ENCODE measurements at regions not wholly inside any gene's neighbourhood (a gene's known extent, or its start where the extent isn't known, plus 50 kb on each side); places are given as distances from the start of the nearest gene placed in this dataset.
"Not testable (repeated sequence)": the region's sequence is repeated elsewhere in the genome, so short reads cannot be mapped to it uniquely, and the experiment has no call there.

DNA sequence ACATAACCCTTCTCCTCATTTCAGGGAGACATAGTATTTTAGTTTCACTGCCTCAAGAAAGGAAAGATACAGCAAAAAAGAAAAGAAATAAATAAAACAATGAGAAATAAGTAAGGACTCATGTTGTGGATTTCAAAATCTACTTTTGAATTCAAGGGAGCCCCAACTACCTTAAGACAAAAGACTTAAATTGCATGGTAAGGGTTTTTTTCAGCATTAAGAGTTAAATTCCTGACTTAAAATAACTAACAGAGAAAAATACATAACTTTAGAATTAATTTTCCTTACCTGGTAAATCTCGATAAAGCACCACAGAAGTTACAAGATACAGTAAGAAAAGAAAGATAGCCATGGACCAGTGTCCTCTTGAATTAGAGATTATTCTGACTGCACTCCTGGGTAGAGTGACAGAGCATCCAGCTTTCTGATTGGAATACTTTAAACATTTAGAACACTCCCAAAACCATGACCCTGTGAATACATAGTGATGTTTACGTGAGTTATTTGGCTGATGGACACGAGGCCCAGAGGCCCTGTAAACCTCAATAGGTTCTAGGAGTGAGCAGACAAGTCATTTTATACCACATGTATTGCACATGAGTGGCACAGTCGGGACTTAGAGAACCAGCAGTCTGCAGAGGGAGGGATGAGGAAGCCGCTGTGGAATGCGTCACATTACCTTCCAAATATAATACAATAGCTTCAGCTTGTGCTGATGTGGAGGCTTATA lies 292.5 kb upstream of the SEMA3C start:
- FAIRE-seq: no peak

DNA sequence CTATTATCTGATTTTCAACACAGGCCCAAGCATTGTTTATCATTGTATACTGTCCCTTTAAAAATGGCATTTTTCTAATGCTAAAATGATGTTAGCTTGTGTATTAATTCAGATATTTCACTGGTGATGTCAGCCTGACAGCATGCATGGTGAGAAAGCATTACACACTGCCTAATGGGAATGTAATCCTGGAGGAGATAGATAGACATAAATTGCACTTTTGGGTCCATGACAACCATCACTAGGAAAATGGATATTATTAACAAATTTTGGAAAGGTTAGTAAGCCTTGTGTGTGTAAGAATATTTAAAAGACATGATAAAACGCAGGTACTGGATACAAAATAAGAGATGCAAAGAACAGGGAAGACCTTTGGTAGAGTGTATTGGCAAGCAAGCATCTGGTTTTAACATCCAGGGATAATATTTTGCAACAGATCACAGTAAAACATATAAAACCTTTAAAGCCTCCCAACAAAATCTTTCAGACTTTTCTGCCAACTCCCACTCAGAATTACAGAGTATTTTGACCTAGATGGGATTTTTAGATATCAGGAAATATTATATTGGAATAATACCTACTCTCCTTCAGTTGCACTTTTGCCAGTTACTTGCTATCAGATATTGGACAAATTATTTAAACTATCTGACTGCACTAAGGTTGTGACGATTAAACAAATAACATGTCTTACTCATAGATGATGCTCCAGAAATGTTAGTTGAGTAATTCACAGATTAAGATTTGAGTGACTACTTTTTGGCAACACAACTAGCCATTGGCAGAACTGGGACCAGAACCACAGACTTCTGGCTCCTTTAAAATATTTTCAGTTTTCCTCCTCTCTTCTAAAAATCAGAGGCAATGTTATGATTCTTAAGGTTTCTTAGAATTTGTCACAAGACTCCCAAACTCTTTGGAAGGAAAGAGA lies 291.6 kb upstream of the SEMA3C start:
- no peak for FAIRE-seq

DNA sequence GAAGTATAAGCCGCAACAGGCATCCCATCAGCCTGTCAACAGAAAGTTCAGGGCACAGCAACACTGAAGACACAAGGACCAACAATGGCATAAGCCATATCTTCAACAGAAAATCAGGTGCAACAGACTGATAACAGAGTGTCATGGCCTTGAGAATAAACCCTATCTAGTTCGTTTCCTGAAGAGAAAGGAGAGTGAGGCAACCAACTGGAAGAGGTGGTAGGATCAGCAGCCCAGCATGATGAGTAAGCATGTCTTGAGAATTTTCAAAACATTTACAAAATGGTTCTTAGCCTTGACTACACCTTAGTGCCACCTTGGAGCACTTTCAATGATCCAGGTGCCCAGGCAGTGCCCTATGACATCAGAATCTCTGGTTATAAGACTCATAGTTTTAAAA lies 290.2 kb upstream of the SEMA3C start:
- FAIRE-seq: no peak

DNA sequence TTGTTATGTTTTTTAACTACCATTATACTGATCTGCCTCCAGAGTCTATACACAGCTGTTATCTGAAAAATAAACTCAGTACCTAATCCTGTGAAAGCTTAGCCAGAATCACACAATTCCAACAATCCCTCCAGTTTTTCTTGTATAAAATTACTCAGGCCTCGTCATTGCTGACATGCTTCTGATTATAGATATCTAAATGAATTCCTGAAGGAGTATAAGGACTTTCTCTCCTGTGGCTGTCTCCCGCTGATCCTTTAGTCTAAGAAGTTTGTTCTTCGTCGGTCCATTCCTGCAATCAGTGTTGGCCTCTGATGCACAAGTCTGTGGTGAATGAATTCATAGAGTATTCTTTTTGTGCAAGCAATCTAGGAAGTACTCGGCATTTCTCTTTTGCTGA lies 288.9 kb upstream of the SEMA3C start:
- no peak for FAIRE-seq

DNA sequence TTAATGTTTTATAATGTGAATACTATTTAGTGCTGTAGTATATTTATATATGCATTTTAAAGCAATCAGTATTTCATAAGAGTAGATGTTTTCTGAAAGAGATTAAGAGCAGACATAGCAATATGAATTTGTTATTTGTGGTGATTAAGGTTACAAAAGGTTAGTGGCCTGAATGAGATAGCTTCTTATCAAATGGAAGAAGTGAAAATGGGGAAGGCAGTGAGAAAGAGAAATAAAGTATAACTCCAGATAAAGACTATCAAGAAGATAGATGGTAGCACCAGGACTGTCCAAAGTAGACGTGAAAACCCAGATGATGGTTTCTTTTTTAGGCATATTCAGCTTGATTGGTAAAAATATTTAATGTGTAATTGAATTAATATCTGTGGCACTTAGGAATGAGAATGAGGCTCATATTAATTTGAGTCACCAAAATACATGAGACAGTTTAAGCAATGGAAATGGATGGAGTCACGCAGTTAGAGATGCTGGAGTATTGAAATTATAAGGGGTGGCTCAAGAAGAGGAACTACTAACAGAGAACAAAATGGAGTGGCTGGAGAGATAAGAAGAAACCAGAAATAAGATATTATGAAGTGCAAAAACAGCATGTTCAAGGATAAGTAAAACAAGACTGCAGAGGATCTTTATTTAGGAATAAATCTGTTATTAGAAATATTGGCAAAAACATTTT lies 288.0 kb upstream of the SEMA3C start:
- FAIRE-seq: no peak

DNA sequence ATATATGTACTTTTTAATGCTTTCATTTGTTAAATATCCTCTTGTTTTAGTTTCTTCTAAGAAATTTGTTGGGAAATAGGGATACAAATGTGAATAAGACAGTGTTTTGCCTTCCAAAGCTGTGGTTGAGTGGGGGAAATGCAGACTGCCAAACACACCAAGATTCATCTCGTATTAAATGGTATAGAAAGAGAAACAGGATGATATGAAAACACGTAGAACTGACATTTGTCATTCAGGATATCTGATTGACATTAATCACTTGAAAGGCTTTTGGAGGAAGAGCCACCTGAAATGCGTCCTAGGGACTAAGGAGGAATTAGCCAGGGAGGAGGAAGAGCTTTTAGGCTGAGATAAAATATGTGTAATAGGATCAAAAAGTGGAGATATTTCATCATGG lies 287.4 kb upstream of the SEMA3C start:
- FAIRE-seq: no peak

DNA sequence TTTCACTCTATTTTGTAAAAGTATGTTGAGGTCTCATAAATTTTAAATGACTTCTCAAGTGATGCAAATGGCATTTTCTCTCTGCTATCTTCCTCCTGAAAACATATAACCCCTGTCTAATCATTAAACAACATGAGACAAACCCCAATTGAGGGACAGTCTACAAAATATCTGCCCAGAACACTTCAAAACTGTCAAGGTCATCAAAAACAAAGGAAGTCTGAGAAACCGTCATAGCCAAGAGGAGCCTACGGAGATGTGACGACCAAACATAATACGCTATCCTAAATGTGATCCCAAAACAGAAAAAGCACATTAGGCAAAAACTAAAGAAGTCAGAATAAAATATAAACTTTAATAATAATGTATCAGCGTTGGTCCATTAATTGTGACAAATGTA lies 282.3 kb upstream of the SEMA3C start:
- FAIRE-seq: no peak

DNA sequence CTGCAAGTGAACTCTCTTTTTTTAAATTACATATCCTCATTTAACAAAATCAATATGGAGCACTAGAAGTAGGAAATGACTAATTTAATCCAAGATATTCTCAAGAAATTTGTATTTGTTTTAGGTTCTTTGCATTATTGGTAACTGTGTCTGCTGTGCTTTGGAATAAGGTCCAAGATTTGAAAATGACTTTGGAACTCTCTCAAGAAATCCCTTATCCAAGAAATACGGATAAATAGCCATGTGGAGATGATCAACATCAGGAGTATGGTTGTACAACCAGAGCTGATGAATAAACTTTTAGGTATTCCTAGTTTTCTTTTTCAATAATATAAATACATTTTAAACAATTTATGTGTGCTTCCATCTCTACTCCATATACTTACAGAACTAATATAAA lies 279.9 kb upstream of the SEMA3C start:
- no peak for FAIRE-seq

DNA sequence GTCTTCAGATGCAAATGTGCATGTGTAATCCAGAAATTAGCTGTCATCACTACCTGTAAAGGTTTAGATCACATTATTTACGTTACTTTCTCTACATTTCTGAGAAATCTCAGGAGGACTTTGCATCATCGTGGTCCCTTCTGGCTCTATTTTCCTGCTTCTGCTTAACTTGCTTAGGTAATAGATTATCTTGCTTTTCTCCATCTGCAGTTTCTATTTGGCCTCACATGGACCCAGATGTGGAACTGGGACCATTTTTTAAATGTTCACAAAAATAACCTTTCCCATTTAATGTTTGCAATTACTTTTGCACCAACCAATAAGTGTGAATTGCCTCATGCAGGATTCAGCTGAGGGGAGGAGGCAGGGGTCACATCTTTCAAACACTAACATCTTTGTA lies 278.4 kb upstream of the SEMA3C start:
- FAIRE-seq: no peak

DNA sequence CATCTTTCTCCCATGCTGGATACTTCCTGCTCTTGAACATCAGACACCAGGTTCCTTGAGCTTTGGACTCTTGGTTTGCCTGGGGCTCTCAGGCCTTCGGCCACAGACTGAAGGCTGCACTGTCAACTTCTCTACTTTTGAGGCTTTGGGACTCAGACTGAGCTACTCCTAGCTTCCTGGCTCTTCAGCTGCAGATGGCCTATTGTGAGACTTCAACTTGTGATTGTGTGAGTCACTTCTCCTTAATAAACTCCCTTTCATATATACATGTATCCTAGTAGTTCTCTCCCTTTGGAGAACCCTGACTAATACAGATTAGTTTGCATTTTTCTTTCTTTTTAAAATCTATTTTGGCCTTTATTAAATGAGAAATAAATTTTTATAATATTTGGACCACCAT lies 276.2 kb upstream of the SEMA3C start:
- no peak for FAIRE-seq

DNA sequence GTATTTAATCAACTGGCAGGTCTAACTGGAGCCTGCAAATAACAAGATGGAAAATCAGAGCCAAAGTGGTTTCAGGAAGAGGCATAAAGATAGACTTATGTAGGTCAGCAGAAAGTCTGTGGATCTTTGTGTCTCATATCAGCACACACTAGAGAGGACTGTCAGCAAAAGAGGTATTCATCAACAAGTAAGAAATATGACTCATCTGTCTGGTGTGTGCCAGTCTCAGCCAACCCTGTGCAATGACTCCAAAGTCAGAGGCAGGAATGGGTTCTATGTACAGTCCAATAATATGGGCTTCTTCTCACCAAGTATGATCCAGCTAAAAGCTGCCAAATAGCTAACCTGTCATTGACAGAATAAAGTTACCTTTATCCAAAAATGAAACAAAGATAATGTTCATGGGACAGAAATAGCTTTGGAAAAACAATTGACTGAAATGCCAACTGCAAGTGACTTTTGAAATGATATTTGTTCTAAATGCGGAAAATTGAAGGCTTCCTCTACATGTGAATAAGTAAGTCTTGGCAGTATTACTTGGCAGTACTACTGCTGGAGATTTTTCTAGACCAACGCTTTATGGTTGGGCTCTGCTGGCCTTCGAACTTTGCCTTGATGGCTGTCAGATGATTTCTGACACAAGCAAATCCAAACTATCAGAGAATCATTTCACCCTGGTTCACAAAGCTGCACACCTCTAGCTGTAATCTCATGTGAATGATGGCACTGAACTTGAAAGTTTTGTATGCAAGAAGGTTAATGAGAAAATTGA lies 272.3 kb upstream of the SEMA3C start:
- no peak for FAIRE-seq

DNA sequence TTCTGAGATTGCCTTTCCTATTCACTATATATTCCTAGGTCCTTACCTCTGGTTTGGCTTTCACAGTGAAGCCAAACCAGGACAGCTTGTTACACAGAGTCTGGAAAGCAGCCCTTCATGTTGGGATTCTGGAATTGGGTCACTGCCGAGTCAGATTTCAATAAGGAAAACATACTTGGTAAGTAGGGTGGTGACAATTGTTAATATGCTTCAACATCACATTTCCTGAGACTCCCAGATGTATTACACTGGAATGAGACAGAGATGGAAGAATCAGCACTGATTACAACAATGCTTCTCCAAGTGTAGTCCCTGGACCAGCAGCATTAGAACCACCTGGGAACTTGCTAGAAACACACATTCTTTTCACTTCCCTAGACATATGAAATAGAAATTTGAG lies 268.9 kb upstream of the SEMA3C start:
- FAIRE-seq: no peak

DNA sequence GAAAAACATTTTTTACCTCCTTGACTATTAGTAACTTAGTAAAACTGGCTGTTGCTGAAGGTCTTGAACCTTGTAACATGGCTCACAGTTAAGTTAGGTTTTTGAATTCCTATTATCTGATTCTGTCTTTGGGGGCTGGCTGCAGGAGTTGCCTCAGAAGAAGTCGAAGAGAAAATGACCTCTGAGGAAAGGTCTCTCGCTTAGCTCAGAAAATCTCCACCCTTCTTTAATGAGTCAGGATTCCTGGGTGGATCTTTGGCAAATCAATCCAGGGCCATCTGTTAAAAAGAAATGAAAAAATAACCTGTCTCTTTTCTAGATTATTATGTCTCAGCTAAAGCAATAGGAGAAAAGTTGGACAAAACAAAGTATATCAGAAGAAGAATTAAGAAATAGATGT lies 267.8 kb upstream of the SEMA3C start:
- no peak for FAIRE-seq

DNA sequence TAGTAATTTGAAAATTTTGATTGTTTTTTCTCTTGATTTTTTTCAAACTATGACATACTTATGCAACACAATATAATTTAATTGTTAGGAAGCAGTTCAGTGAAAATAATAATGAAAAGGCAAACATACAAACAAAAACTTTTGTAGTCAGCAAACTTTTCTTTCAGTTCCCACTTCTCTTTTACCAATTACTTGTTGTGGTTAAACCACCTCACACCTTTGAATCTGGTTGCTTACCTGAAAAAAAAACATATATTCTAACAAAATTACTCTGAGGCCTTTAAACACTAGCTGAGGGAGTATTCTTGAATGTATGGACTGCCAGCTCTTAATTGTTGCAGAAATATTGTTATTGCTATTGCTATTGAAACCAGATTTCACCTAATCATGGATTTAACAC lies 266.2 kb upstream of the SEMA3C start:
- FAIRE-seq: no peak

DNA sequence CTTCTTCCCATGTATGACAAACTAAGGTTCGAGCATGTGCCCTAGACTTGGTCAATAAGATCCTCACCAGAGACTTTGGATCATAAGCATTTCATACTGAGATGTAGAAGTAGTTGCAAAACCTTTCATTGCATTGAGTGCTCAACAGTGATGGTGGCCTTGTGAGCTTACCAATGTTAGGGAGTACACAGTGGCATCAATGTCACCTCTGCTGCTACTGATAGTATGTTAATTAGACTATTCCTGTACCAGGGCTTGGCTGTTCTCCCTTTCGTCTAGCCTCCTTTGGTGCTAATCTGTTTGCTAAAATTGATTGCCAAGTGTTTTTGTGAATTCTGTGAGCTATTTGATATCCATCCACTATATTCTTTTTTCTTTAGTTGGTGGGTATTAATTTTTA lies 264.5 kb upstream of the SEMA3C start:
- no peak for FAIRE-seq

DNA sequence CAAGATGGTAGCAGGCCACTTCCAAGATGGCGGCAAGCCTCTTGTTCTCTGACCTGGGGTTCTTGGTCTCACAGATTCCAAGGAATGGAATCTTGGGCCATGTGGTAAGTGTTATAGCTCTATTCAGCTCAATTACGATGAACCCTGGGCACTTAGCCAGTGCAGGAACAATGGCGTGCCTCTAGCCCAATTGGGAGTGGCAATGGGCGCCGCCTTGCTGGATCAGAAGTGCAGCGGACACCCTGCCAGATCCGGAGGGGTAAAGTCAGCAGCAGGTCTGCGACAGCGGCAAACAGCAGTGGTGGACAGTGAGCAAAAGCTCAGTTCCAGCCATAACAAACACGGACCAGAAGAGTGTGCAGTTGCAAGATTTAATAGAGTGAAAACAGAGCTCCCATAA lies 263.2 kb upstream of the SEMA3C start:
- FAIRE-seq: not testable (repeated sequence)

DNA sequence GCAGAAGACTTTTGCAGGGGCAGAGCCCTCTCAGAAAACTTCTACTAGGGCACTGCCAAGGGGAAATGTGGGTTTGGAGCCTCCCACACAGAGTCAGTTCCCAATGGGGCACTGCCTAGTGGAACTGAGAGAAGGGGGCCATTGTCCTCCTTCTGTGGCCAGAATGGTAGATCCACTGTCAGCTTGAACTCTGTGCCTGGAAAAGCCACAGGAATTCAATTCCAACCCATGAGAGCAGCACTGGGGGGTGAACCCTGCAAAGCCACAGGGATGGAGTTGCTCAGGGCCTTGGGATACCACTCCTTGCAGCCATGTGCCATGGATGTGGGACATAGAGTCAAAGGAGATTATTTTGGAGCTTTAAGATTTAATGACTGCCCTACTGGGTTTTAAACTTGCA lies 262.2 kb upstream of the SEMA3C start:
- FAIRE-seq: no peak

DNA sequence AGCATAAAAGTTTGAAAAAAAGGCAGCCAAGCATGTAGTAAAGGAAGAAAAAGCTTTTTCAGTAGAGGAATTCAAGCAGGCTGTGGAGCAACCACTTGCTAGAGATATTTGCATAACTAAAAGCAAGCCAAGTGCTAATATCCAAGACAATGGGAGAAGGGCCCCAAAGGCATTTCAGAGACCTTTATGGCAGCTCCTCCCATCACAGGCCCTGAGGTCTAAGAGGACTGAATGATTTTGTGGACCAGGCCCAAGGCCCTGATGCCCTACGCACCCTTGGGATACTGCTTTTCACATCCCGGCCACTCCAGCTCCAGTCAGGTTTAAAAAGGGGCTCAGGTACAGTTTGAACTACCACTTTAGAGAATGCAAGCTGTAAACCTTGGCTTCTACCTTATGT lies 261.7 kb upstream of the SEMA3C start:
- FAIRE-seq: no peak

DNA sequence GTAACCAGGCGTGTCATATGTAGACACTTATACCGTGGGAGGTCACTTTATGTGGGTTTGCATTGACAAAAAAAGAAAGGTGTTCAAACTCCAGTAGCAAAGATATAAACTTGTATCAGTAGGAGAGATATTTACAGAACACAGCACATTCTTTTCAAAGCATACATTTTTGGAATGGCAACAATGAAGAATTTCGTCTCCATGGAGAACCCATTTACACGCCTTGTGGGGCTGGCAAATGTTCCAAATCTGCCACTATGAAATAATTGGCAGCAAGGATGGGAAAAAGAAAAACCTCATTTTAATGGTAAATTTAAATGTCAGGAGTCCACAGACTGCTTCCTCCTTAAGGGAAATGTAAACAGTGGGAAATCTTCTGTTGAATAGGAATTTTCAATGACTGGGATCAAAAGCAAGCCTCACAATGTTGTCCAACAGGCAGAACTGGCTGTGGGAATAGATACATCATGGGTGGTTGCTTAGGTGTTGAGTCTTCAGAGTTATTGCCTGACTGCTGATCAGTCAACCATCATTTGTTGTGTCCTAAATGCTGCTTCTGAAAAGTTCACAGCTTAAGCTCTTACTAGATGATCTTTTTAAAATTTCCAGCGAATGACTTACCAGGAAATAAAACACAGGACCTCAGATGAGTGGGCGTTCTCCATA lies 256.6 kb upstream of the SEMA3C start:
- FAIRE-seq: no peak

DNA sequence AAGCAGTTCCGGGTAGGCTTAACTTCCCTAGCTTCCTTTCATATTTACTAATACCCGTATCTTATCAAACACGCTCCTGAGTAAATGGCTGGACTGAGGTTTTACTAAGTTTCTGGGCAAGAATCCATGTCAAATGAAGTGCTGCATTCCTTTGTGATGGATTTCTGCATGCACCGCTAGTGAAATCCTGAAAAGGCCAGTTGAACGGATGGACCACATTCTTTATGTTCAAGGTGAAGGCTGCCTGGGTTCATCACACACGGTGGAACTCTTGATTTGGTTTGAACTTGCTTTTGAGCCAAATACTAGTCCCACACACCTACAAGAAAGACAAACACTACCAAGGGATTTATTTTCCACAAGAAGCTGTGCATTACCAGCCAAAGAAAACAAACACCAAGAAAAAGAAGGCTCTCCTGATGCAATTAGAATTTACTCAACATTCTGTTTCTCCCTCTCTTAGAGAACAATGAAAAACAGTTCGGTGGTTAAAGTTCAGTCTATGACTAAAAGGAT lies 255.0 kb upstream of the SEMA3C start:
- no peak for FAIRE-seq

DNA sequence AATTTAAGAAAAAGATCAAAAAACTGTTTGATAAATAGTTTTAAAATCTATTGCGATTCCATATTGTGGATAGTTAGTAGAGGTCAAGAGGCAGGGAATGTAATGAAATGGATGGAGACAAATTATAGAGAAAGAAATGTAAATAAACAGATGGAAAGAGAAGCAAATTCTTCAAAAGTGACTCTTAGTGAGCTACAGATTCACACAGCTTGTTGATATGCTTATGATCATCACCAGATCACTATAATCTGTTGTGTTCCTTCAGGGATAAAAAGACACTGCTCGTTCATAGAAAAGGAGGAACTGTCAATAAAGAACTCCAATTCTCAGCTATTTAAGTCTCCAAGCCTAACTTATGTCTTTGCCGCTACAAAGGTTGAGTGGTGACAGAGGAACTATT lies 251.4 kb upstream of the SEMA3C start:
- FAIRE-seq: no peak

DNA sequence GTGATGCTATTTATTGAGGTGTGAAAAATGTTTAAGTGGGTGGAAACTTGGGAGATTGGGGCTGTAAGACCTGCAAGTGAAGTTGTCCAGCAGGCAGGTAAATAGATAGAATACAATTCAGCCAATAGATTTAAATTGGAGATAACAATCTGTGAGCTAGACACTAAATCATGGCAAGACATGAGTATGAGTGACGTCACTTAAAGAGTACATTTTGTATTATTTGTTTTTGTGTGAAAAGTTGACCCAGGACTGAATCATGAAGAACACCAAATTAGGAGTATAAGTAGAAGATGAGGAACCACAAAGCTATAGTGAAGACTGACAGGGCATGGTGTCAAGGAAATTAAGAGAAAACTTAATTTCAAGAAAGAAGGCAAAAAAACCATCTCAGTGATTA lies 249.1 kb upstream of the SEMA3C start:
- no peak for FAIRE-seq
